ENCODE measurements at regions not wholly inside any gene's neighbourhood (a gene's known extent, or its start where the extent isn't known, plus 50 kb on each side); places are given as distances from the start of the nearest gene placed in this dataset.

DNA sequence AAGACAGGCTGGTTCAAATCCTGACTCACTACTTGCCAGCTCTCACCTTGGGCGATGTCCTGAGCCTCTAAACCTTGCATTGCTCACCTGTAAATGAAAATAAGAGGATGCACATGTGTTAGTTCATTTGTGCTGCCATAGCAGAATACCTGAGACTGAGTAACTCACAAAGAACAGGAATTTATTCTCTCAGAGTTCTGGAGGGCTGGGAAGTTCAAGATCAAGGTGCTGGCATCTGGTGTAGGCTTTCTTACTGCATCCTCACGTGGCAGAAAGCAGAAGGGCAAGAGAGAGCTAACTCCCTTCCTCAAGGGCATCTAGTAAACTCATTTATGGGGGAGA lies 222.7 kb downstream of the MTHFS start:
- TF ChIP-seq, protein P1, sequence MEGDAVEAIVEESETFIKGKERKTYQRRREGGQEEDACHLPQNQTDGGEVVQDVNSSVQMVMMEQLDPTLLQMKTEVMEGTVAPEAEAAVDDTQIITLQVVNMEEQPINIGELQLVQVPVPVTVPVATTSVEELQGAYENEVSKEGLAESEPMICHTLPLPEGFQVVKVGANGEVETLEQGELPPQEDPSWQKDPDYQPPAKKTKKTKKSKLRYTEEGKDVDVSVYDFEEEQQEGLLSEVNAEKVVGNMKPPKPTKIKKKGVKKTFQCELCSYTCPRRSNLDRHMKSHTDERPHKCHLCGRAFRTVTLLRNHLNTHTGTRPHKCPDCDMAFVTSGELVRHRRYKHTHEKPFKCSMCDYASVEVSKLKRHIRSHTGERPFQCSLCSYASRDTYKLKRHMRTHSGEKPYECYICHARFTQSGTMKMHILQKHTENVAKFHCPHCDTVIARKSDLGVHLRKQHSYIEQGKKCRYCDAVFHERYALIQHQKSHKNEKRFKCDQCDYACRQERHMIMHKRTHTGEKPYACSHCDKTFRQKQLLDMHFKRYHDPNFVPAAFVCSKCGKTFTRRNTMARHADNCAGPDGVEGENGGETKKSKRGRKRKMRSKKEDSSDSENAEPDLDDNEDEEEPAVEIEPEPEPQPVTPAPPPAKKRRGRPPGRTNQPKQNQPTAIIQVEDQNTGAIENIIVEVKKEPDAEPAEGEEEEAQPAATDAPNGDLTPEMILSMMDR (IDR thresholded peaks at IDR 0.05 in 4 of 5, conservative IDR thresholded peaks at IDR 0.05 in 1 of 5) = no peak
- TF ChIP-seq POLR2A (IDR thresholded peaks at IDR 0.05) = no peak
